ENCODE measurements at regions not wholly inside any gene's neighbourhood (a gene's known extent, or its start where the extent isn't known, plus 50 kb on each side); places are given as distances from the start of the nearest gene placed in this dataset.

GRCh38 chr9:81741103-81741502 is 51.8 kb upstream of the TLE1 start:
- Mint-ChIP-seq H3K27ac (ENCODE audit: low read depth) (no peak overlapping the region), H3K4me3 (no peak overlapping the region), H3K27me3 (no peaks in the 10 kb centered on the region), H3K4me1 (no peaks in the 10 kb centered on the region), H3K9me3 (peaks cover 10% of the 10 kb centered on the region), H3K36me3 (ENCODE audit: insufficient read depth) (no peaks in the 10 kb centered on the region)
- no peak for ATAC-seq (replicated peaks; ENCODE audit: extremely low read depth, poor library complexity, severe bottlenecking)
- DNase-seq (ENCODE audit: low spot score in 2 of 2), result no peak

GRCh38 chr9:81748091-81748490 is 58.7 kb upstream of the TLE1 start:
- no peak overlapping the region for H3K27ac Mint-ChIP-seq (ENCODE audit: low read depth)
- H3K27me3 Mint-ChIP-seq, result no peaks in the 10 kb centered on the region
- no peaks in the 10 kb centered on the region for H3K36me3 Mint-ChIP-seq (ENCODE audit: insufficient read depth)
- H3K4me3 Mint-ChIP-seq, result no peak overlapping the region
- DNase-seq (ENCODE audit: low spot score in 2 of 2) (no peak), ATAC-seq (replicated peaks; ENCODE audit: extremely low read depth, poor library complexity, severe bottlenecking) (no peak)
- no peaks in the 10 kb centered on the region for H3K4me1 Mint-ChIP-seq
- H3K9me3 Mint-ChIP-seq, result peaks cover 5% of the 10 kb centered on the region

GRCh38 chr9:81753436-81753835 is 64.1 kb upstream of the TLE1 start:
- Mint-ChIP-seq H3K9me3 (peaks cover 5% of the 10 kb centered on the region), H3K27ac (ENCODE audit: low read depth) (no peak overlapping the region), H3K36me3 (ENCODE audit: insufficient read depth) (no peaks in the 10 kb centered on the region), H3K4me1 (no peaks in the 10 kb centered on the region), H3K27me3 (no peaks in the 10 kb centered on the region), H3K4me3 (no peak overlapping the region)
- DNase-seq (ENCODE audit: low spot score in 2 of 2) (no peak), ATAC-seq (replicated peaks; ENCODE audit: extremely low read depth, poor library complexity, severe bottlenecking) (no peak)

- H3K9me3 Mint-ChIP-seq, result peaks cover 5% of the 10 kb centered on the region
- DNase-seq (ENCODE audit: low spot score in 2 of 2), result no peak
- no peaks in the 10 kb centered on the region for H3K36me3 Mint-ChIP-seq (ENCODE audit: insufficient read depth)
- H3K4me3 Mint-ChIP-seq, result no peak overlapping the region
- no peaks in the 10 kb centered on the region for H3K4me1 Mint-ChIP-seq
- no peak for ATAC-seq (replicated peaks; ENCODE audit: extremely low read depth, poor library complexity, severe bottlenecking)
- H3K27me3 Mint-ChIP-seq, result no peaks in the 10 kb centered on the region
- H3K27ac Mint-ChIP-seq (ENCODE audit: low read depth), result no peak overlapping the region
Observed at GRCh38 chr9:81754245-81754644, 64.9 kb upstream of the TLE1 start.

- no peaks in the 10 kb centered on the region for H3K36me3 Mint-ChIP-seq (ENCODE audit: insufficient read depth)
- no peak for ATAC-seq (replicated peaks; ENCODE audit: extremely low read depth, poor library complexity, severe bottlenecking)
- H3K27ac Mint-ChIP-seq (ENCODE audit: low read depth), result no peak overlapping the region
- H3K27me3 Mint-ChIP-seq, result no peaks in the 10 kb centered on the region
- peaks cover 6% of the 10 kb centered on the region for H3K9me3 Mint-ChIP-seq
- no peak for DNase-seq (ENCODE audit: low spot score in 2 of 2)
- H3K4me1 Mint-ChIP-seq, result no peaks in the 10 kb centered on the region
- no peak overlapping the region for H3K4me3 Mint-ChIP-seq
Observed at GRCh38 chr9:81755721-81756120, 66.4 kb upstream of the TLE1 start.

GRCh38 chr9:81756561-81756960 is 67.2 kb upstream of the TLE1 start:
- H3K4me3 Mint-ChIP-seq, result no peak overlapping the region
- no peaks in the 10 kb centered on the region for H3K36me3 Mint-ChIP-seq (ENCODE audit: insufficient read depth)
- no peak overlapping the region for H3K27ac Mint-ChIP-seq (ENCODE audit: low read depth)
- ATAC-seq (replicated peaks; ENCODE audit: extremely low read depth, poor library complexity, severe bottlenecking), result no peak
- H3K27me3 Mint-ChIP-seq, result no peaks in the 10 kb centered on the region
- peaks cover 11% of the 10 kb centered on the region for H3K9me3 Mint-ChIP-seq
- no peak for DNase-seq (ENCODE audit: low spot score in 2 of 2)
- no peaks in the 10 kb centered on the region for H3K4me1 Mint-ChIP-seq

- Mint-ChIP-seq H3K9me3 (peaks cover 10% of the 10 kb centered on the region), H3K36me3 (ENCODE audit: insufficient read depth) (no peaks in the 10 kb centered on the region), H3K27ac (ENCODE audit: low read depth) (no peak overlapping the region), H3K27me3 (no peaks in the 10 kb centered on the region), H3K4me3 (no peak overlapping the region), H3K4me1 (no peaks in the 10 kb centered on the region)
- ATAC-seq (replicated peaks; ENCODE audit: extremely low read depth, poor library complexity, severe bottlenecking) (no peak), DNase-seq (ENCODE audit: low spot score in 2 of 2) (no peak)
Observed at GRCh38 chr9:81758123-81758797, 68.9 kb upstream of the TLE1 start.

- no peak overlapping the region for H3K4me3 Mint-ChIP-seq
- no peaks in the 10 kb centered on the region for H3K27me3 Mint-ChIP-seq
- ATAC-seq (replicated peaks; ENCODE audit: extremely low read depth, poor library complexity, severe bottlenecking), result no peak
- no peaks in the 10 kb centered on the region for H3K36me3 Mint-ChIP-seq (ENCODE audit: insufficient read depth)
- peaks cover 6% of the 10 kb centered on the region for H3K9me3 Mint-ChIP-seq
- no peak for DNase-seq (ENCODE audit: low spot score in 2 of 2)
- H3K27ac Mint-ChIP-seq (ENCODE audit: low read depth), result no peak overlapping the region
- H3K4me1 Mint-ChIP-seq, result no peaks in the 10 kb centered on the region
Observed at GRCh38 chr9:81759680-81760215, 70.4 kb upstream of the TLE1 start.

GRCh38 chr9:81767921-81768320 is 78.6 kb upstream of the TLE1 start:
- DNase-seq (ENCODE audit: low spot score in 2 of 2), result no peak
- no peak overlapping the region for H3K4me3 Mint-ChIP-seq
- peaks cover 14% of the 10 kb centered on the region for H3K9me3 Mint-ChIP-seq
- no peak for ATAC-seq (replicated peaks; ENCODE audit: extremely low read depth, poor library complexity, severe bottlenecking)
- H3K36me3 Mint-ChIP-seq (ENCODE audit: insufficient read depth), result no peaks in the 10 kb centered on the region
- H3K27me3 Mint-ChIP-seq, result no peaks in the 10 kb centered on the region
- H3K4me1 Mint-ChIP-seq, result no peaks in the 10 kb centered on the region
- no peak overlapping the region for H3K27ac Mint-ChIP-seq (ENCODE audit: low read depth)

- ATAC-seq (replicated peaks; ENCODE audit: extremely low read depth, poor library complexity, severe bottlenecking) (no peak), DNase-seq (ENCODE audit: low spot score in 2 of 2) (no peak)
- Mint-ChIP-seq H3K4me1 (peaks cover 5% of the 10 kb centered on the region), H3K27ac (ENCODE audit: low read depth) (no peak overlapping the region), H3K9me3 (peaks cover 24% of the 10 kb centered on the region), H3K4me3 (no peak overlapping the region), H3K27me3 (no peaks in the 10 kb centered on the region), H3K36me3 (ENCODE audit: insufficient read depth) (no peaks in the 10 kb centered on the region)
Observed at GRCh38 chr9:81771571-81771970, 82.2 kb upstream of the TLE1 start.

GRCh38 chr9:81772144-81772543 is 82.8 kb upstream of the TLE1 start:
- Mint-ChIP-seq H3K27me3 (no peaks in the 10 kb centered on the region), H3K36me3 (ENCODE audit: insufficient read depth) (no peaks in the 10 kb centered on the region), H3K4me1 (peaks cover 5% of the 10 kb centered on the region), H3K27ac (ENCODE audit: low read depth) (no peak overlapping the region), H3K9me3 (peaks cover 24% of the 10 kb centered on the region), H3K4me3 (no peak overlapping the region)
- DNase-seq (ENCODE audit: low spot score in 2 of 2), result no peak
- no peak for ATAC-seq (replicated peaks; ENCODE audit: extremely low read depth, poor library complexity, severe bottlenecking)

GRCh38 chr9:81776390-81776789 is 87.0 kb upstream of the TLE1 start:
- no peak overlapping the region for H3K4me3 Mint-ChIP-seq
- ATAC-seq (replicated peaks; ENCODE audit: extremely low read depth, poor library complexity, severe bottlenecking) (no peak), DNase-seq (ENCODE audit: low spot score in 2 of 2) (no peak)
- H3K36me3 Mint-ChIP-seq (ENCODE audit: insufficient read depth), result no peaks in the 10 kb centered on the region
- H3K4me1 Mint-ChIP-seq, result peaks cover 5% of the 10 kb centered on the region
- peaks cover 18% of the 10 kb centered on the region for H3K9me3 Mint-ChIP-seq
- no peak overlapping the region for H3K27ac Mint-ChIP-seq (ENCODE audit: low read depth)
- H3K27me3 Mint-ChIP-seq, result no peaks in the 10 kb centered on the region

- Mint-ChIP-seq H3K36me3 (ENCODE audit: insufficient read depth) (no peaks in the 10 kb centered on the region), H3K4me1 (peaks cover 5% of the 10 kb centered on the region), H3K27ac (ENCODE audit: low read depth) (no peak overlapping the region), H3K4me3 (no peak overlapping the region), H3K9me3 (peaks cover 22% of the 10 kb centered on the region), H3K27me3 (no peaks in the 10 kb centered on the region)
- ATAC-seq (replicated peaks; ENCODE audit: extremely low read depth, poor library complexity, severe bottlenecking) (no peak), DNase-seq (ENCODE audit: low spot score in 2 of 2) (no peak)
Observed at GRCh38 chr9:81776834-81777233, 87.5 kb upstream of the TLE1 start.
